CD14-positive monocyte (primary cell): ENCODE measurements at regions not wholly inside any gene's neighbourhood (a gene's known extent, or its start where the extent isn't known, plus 50 kb on each side); places are given as distances from the start of the nearest gene placed in this dataset. TPM values are rescaled to one million over a fixed set of nuclear protein-coding genes. Genes with fewer than 3 reads are reported as not detected.
A peak's percentile ranks its signal among the peaks of the same experiment; 100 is the strongest.

ENCODE experiments used
- DNase-seq, 3 donors: peaks; one replicate each; pipeline ENCODE4 v3.0.0-alpha.2; 2011 to 2022
- H2AFZ ChIP-seq: 2 replicates; pipeline ENCODE4 v1.6.0; 2012; ENCODE audit warnings: mild to moderate bottlenecking, low read depth, low read length, inconsistent platforms; ENCODE audit not compliant: insufficient read depth, poor library complexity, severe bottlenecking
- H3K27ac ChIP-seq, 2 donors: 1 replicate in 1 of 2; 2 replicates in 1 of 2; pipeline ENCODE4 v1.5.1; 2012 to 2013; ENCODE audit warnings: low read length in 2 of 2, control low read depth in 1 of 2, inconsistent platforms in 1 of 2, low read depth in 1 of 2, mild to moderate bottlenecking in 1 of 2
- H3K27me3 ChIP-seq, 2 donors: one replicate each; pipeline versions ENCODE4 v1.6.0 to v1.6.1; 2011 to 2013; ENCODE audit warnings: low read length in 2 of 2; ENCODE audit not compliant: control insufficient read depth in 2 of 2, insufficient read depth in 2 of 2
- H3K36me3 ChIP-seq, 2 donors: replicated peaks in 1 of 2; 1 replicate in 1 of 2; 2 replicates in 1 of 2; pipeline versions ENCODE4 v1.5.1 to v1.6.1; 2012 to 2013; ENCODE audit warnings: low read length in 2 of 2, control low read depth in 1 of 2, inconsistent platforms in 1 of 2, mild to moderate bottlenecking in 1 of 2; ENCODE audit not compliant: insufficient read depth in 2 of 2, control insufficient read depth in 1 of 2
- H3K4me1 ChIP-seq, 2 donors: 1 replicate in 1 of 2; 2 replicates in 1 of 2; pipeline versions ENCODE4 v1.5.1 to v1.6.1; 2012 to 2013; ENCODE audit warnings: low read length in 2 of 2, control low read depth in 1 of 2, inconsistent platforms in 1 of 2, mild to moderate bottlenecking in 1 of 2, moderate library complexity in 1 of 2; ENCODE audit not compliant: insufficient read depth in 2 of 2, control insufficient read depth in 1 of 2
- H3K4me2 ChIP-seq: replicated peaks from 2 replicates; pipeline ENCODE3; 2012; ENCODE audit warnings: low read length, moderate library complexity, mild to moderate bottlenecking; ENCODE audit not compliant: poor library complexity, severe bottlenecking; ENCODE audit errors: extremely low read depth
- H3K4me3 ChIP-seq, 3 experiments: fragments of 200-600 bp in 1 of 3; sonication (generic) in 1 of 3; replicated peaks in 1 of 3; 1 replicate in 2 of 3; 2 replicates in 1 of 3; pipeline ENCODE4 v1.5.1; 2011 to 2013; ENCODE audit warnings: low read length in 3 of 3, mild to moderate bottlenecking in 3 of 3, control low read depth in 2 of 3, low read depth in 2 of 3, inconsistent platforms in 1 of 3, moderate library complexity in 1 of 3
- H3K79me2 ChIP-seq: 2 replicates; pipeline ENCODE4 v1.6.0; 2012; ENCODE audit warnings: mild to moderate bottlenecking, control low read depth, inconsistent platforms, low read length, moderate library complexity; ENCODE audit not compliant: insufficient read depth
- H3K9ac ChIP-seq: 2 replicates; pipeline ENCODE4 v1.6.0; 2017; ENCODE audit warnings: low read length, mild to moderate bottlenecking; ENCODE audit not compliant: insufficient read depth, poor library complexity, severe bottlenecking
- H3K9me3 ChIP-seq, 2 donors: replicated peaks in 1 of 2; 1 replicate in 1 of 2; 2 replicates in 1 of 2; pipeline versions ENCODE4 v1.5.1 to v1.6.1; 2012 to 2013; ENCODE audit warnings: low read length in 2 of 2, control low read depth in 1 of 2; ENCODE audit not compliant: control insufficient read depth in 1 of 2, insufficient read depth in 1 of 2
- H4K20me1 ChIP-seq: 2 replicates; pipeline ENCODE4 v1.6.0; 2012; ENCODE audit warnings: mild to moderate bottlenecking, low read length, control low read depth, moderate library complexity; ENCODE audit not compliant: insufficient read depth
- H3K27ac Mint-ChIP-seq, 7 donors: one replicate each; pipeline ENCODE4 v1.8.0; 2020; ENCODE audit warnings: mild to moderate bottlenecking in 7 of 7, mixed read lengths in 7 of 7, moderate library complexity in 6 of 7, inconsistent platforms in 2 of 7
- H3K27me3 Mint-ChIP-seq, 3 donors: one replicate each; pipeline ENCODE4 v1.8.0; 2021 to 2022; ENCODE audit warnings: low read depth in 3 of 3, mild to moderate bottlenecking in 3 of 3, mixed read lengths in 3 of 3, moderate library complexity in 3 of 3, inconsistent platforms in 1 of 3
- H3K36me3 Mint-ChIP-seq, 2 donors: one replicate each; pipeline ENCODE4 v1.8.0; 2020; ENCODE audit warnings: mixed read lengths in 2 of 2, inconsistent platforms in 1 of 2, mild to moderate bottlenecking in 1 of 2
- H3K4me1 Mint-ChIP-seq: one replicate; pipeline ENCODE4 v1.8.0; 2020; ENCODE audit warnings: mild to moderate bottlenecking, mixed read lengths
- H3K4me3 Mint-ChIP-seq, 2 donors: one replicate each; pipeline ENCODE4 v1.8.0; 2020; ENCODE audit warnings: mild to moderate bottlenecking in 2 of 2, mixed read lengths in 2 of 2, moderate library complexity in 1 of 2
- H3K9me3 Mint-ChIP-seq, 7 donors: one replicate each; pipeline ENCODE4 v1.8.0; 2020 to 2022; ENCODE audit warnings: mixed read lengths in 7 of 7, mild to moderate bottlenecking in 6 of 7, moderate library complexity in 6 of 7, inconsistent platforms in 2 of 7
- CTCF ChIP-seq: fragments of 200-600 bp; IDR thresholded peaks from one replicate; pipeline ENCODE4 v1.8.0; 2022; ENCODE audit warnings: antibody characterized with exemption, mild to moderate bottlenecking
- WGBS: methylation state at CpG from one replicate; pipeline ENCODE4 v1.1.5; 2013; ENCODE audit warnings: missing lambda C conversion rate; ENCODE audit not compliant: insufficient coverage; 5-methylcytosine and 5-hydroxymethylcytosine counted together
- intact Hi-C, 2 donors: fragments of 100-400 bp; cut with micrococcal nuclease; formaldehyde crosslinking; loops; one replicate each; pipeline versions ENCODE4 v1.15.0 to v1.15.1; 2023
- small RNA-seq: library from RNA; depleted of rRNA; stranded (forward); fragments of <200 nt; gene quantifications from one replicate; pipeline ENCODE3, GENCODE V24; 2012; ENCODE audit warnings: low read depth; ENCODE audit not compliant: insufficient read length

- Mint-ChIP-seq H3K27ac (peak overlapping the region in 6 of 7 donors; percentile 66 to 90 (median 80)), H3K4me1 (peaks cover 33% of the 10 kb centered on the region), H3K4me3 (peak overlapping the region in 1 of 2 donors; percentile 57), H3K9me3 (peaks cover 7 to 9% (median 7%) of the 10 kb centered on the region in 7 donors), H3K27me3 (peaks cover 1 to 3% (median 2%) of the 10 kb centered on the region in 3 donors), H3K36me3 (no peaks in the 10 kb centered on the region)
- H3K4me2 ChIP-seq, result peak overlapping the region; percentile 31
- H4K20me1 ChIP-seq, result no peaks in the 10 kb centered on the region
- no peak for TF ChIP-seq CTCF
- no peak overlapping the region for H3K4me3 ChIP-seq
- H3K36me3 ChIP-seq, result no peaks in the 10 kb centered on the region
- H3K79me2 ChIP-seq, result no peaks in the 10 kb centered on the region
- no peak overlapping the region for H2AFZ ChIP-seq
- H3K27me3 ChIP-seq, result no peaks in the 10 kb centered on the region
- peak overlapping the region in 1 of 2 donors; percentile 52 for H3K27ac ChIP-seq
- DNase-seq, result no peak
- peaks cover 0 to 6% of the 10 kb centered on the region in 2 donors for H3K9me3 ChIP-seq
- intact Hi-C loops, result no loop called here
- H3K4me1 ChIP-seq, result peaks cover 27 to 39% of the 10 kb centered on the region in 2 donors
- H3K9ac ChIP-seq, result no peak overlapping the region
- 98% methylated on average over 3 of the region's 4 CpGs for WGBS
These were observed 51.3 kb upstream of the CYRIA start for GRCh38 chr2:16716944-16717343.

DNA sequence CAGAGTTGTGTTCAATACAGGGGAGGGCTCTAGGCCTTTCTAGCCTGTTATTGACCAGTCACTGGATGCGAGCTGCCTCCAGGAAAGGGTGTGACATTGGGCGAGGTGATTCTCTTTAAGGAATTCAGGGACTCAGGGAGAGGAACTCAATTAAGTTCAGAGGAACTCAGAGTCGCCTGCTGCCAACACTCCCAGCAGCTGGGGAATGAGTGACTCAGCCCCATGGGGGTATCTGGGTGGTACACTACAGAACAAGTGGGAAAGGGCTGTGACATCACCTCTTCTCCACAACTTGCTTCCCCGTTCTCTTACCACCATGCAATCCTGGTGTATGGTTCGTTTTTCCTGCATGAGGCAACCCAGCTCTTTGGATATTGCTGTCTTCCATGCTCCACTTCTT is 50.4 kb upstream of the CYRIA start:
- Histone ChIP-seq H3K27me3 (no peaks in the 10 kb centered on the region), H4K20me1 (no peaks in the 10 kb centered on the region), H3K4me2 (no peak overlapping the region), H3K27ac (no peak overlapping the region), H3K4me3 (no peak overlapping the region), H3K79me2 (no peaks in the 10 kb centered on the region), H3K4me1 (peaks cover 27 to 39% of the 10 kb centered on the region in 2 donors), H3K36me3 (no peaks in the 10 kb centered on the region), H2AFZ (no peak overlapping the region), H3K9ac (no peak overlapping the region), H3K9me3 (peaks cover 0 to 4% of the 10 kb centered on the region in 2 donors)
- Mint-ChIP-seq H3K27me3 (peaks cover 1 to 3% (median 2%) of the 10 kb centered on the region in 3 donors), H3K9me3 (peaks cover 6 to 7% (median 7%) of the 10 kb centered on the region in 7 donors), H3K4me1 (peaks cover 33% of the 10 kb centered on the region), H3K36me3 (no peaks in the 10 kb centered on the region), H3K4me3 (no peak overlapping the region), H3K27ac (peak overlapping the region in 1 of 7 donors; percentile 86)
- no peak for TF ChIP-seq CTCF
- DNase-seq, result peak; percentile 33 to 74 (median 36)
- intact Hi-C loops, result no loop called here
- WGBS, result 40% methylated on average over 2 of the region's 5 CpGs

Small RNAs in the stretch of these regions (small RNA-seq; reads per million reads assigned to genes)
- gene RN7SKP168, result not detected
